ENCODE measurements at regions not wholly inside any gene's neighbourhood (a gene's known extent, or its start where the extent isn't known, plus 50 kb on each side); places are given as distances from the start of the nearest gene placed in this dataset.

DNA sequence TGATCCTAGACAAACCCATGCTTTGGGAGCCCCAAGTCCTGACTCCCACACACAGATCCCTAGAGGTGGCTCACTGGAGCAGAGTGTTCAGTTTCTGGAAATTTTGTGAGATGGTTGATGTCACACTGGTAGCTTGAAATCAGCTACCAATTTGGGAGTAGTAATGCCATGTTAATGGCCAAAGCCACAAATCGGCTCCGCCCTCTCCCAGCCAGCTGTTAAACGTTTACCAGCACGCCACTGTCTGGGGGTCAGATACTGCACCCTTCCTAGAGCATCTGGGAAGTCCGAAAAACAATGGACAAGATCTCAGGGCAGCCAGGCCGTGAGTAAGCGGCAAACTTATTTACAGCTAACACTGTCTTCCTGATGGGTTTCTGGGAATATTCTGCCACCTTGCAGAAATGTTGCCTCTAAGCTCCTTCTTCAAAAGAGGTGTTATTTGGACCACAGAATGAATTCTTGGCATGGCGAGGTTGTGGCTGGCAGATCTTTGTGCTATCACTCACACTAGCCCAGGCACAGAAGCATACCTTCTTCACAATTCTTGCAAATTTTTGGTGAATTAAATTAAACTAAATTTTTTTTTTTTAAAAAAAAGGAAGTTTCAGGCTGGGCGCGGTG lies 60.2 kb upstream of the FZD7 start:
- TF ChIP-seq, protein P1, sequence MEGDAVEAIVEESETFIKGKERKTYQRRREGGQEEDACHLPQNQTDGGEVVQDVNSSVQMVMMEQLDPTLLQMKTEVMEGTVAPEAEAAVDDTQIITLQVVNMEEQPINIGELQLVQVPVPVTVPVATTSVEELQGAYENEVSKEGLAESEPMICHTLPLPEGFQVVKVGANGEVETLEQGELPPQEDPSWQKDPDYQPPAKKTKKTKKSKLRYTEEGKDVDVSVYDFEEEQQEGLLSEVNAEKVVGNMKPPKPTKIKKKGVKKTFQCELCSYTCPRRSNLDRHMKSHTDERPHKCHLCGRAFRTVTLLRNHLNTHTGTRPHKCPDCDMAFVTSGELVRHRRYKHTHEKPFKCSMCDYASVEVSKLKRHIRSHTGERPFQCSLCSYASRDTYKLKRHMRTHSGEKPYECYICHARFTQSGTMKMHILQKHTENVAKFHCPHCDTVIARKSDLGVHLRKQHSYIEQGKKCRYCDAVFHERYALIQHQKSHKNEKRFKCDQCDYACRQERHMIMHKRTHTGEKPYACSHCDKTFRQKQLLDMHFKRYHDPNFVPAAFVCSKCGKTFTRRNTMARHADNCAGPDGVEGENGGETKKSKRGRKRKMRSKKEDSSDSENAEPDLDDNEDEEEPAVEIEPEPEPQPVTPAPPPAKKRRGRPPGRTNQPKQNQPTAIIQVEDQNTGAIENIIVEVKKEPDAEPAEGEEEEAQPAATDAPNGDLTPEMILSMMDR (optimal IDR thresholded peaks at IDR 0.05 in 1 of 3, IDR thresholded peaks at IDR 0.05 in 1 of 3, conservative IDR thresholded peaks at IDR 0.05 in 1 of 3; ENCODE audit: extremely low read depth in 1 of 3, insufficient read depth in 2 of 3, low read length in 3 of 3) = no peak
- no peak for TF ChIP-seq EZH2 (IDR thresholded peaks at IDR 0.05; ENCODE audit: low read length)
- Histone ChIP-seq H3K4me1 (ENCODE audit: control insufficient read depth, extremely low read depth, insufficient read depth, low read length) (peaks cover 10% of the 10 kb centered on the region), H3K9ac (ENCODE audit: control insufficient read depth, extremely low read depth, insufficient read depth, low read length) (no peak overlapping the region), H3K79me2 (ENCODE audit: control insufficient read depth, insufficient read depth, low read length) (no peaks in the 10 kb centered on the region), H3K9me3 (ENCODE audit: control insufficient read depth, low read depth, low read length) (no peaks in the 10 kb centered on the region), H3K27me3 (ENCODE audit: control insufficient read depth, extremely low read depth, insufficient read depth, low read length) (no peaks in the 10 kb centered on the region), H2AFZ (ENCODE audit: control insufficient read depth, low read length) (no peak overlapping the region), H3K36me3 (ENCODE audit: control insufficient read depth in 2 of 2, extremely low read depth in 1 of 2, insufficient read depth in 2 of 2, low read length in 2 of 2) (no peaks in the 10 kb centered on the region), H3K9me1 (ENCODE audit: control insufficient read depth, extremely low read depth, insufficient read depth, low read length) (no peaks in the 10 kb centered on the region), H3K27ac (ENCODE audit: control insufficient read depth, insufficient read depth, low read length) (no peak overlapping the region), H3K4me2 (ENCODE audit: control insufficient read depth, extremely low read depth, insufficient read depth, low read depth, low read length) (no peak overlapping the region), H4K20me1 (ENCODE audit: control insufficient read depth, extremely low read depth, insufficient read depth, low read length) (no peaks in the 10 kb centered on the region), H3K4me3 (ENCODE audit: control insufficient read depth in 2 of 3, extremely low read depth in 1 of 3, insufficient read depth in 2 of 3, low read depth in 1 of 3, low read length in 3 of 3) (no peak overlapping the region)
- DNase-seq (ENCODE audit: low read depth, low spot score) (no peak), FAIRE-seq (no peak)
- dilution Hi-C loops (cut with MboI; ENCODE audit: extremely low pct_ligation_motif_present, low sequenced_read_pairs) = no loop called here

DNA sequence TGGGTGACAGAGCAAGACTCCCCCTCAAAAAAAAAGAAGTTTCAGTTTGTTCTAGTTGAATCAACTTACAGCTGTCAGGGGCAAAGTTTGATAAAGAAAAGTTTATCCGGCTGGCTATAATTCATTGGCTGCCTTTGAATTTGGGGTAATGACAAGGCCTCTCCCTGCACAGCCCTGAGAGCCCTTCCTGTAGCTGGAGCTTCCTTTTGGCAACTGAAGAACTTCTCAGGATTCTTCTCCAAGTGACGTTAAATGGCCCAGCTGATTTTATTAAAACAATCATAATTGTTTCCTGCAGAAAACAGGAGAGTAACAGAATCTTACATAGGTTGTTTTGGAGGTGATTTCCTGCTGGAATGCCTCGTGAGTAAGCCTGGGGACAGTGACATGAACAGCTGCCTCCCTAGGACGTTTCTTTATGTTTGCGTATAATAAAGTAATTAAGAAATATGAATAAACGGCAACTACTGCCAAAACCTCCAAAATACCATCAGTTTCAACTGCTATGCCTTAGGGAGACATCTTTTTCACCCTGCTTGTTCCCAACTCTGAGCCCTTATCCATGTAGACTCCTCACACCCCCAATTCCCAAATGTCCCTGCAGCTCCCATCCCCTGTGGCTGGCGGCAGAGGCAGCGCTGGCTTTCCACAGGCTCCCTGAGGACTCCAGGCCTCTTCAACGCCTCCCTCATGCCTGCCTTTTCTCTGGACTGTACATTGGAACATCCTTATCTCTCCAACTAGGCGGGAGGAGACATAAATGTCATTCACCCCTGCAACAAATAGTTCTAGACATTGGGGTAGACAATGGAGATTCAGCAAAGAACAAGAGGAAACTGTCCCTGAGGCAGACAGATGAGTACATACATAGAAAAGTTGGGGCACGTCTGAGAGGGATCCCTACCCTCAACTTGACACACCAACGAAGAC lies 59.2 kb upstream of the FZD7 start:
- TF ChIP-seq, protein P1 (optimal IDR thresholded peaks at IDR 0.05 in 1 of 3, IDR thresholded peaks at IDR 0.05 in 1 of 3, conservative IDR thresholded peaks at IDR 0.05 in 1 of 3; ENCODE audit: extremely low read depth in 1 of 3, insufficient read depth in 2 of 3, low read length in 3 of 3) = no peak
- TF ChIP-seq EZH2 (IDR thresholded peaks at IDR 0.05; ENCODE audit: low read length) = no peak
- Histone ChIP-seq H2AFZ (ENCODE audit: control insufficient read depth, low read length) (no peak overlapping the region), H3K27me3 (ENCODE audit: control insufficient read depth, extremely low read depth, insufficient read depth, low read length) (no peaks in the 10 kb centered on the region), H3K9me1 (ENCODE audit: control insufficient read depth, extremely low read depth, insufficient read depth, low read length) (no peaks in the 10 kb centered on the region), H4K20me1 (ENCODE audit: control insufficient read depth, extremely low read depth, insufficient read depth, low read length) (no peaks in the 10 kb centered on the region), H3K9ac (ENCODE audit: control insufficient read depth, extremely low read depth, insufficient read depth, low read length) (no peak overlapping the region), H3K4me1 (ENCODE audit: control insufficient read depth, extremely low read depth, insufficient read depth, low read length) (peaks cover 10% of the 10 kb centered on the region), H3K4me3 (ENCODE audit: control insufficient read depth in 2 of 3, extremely low read depth in 1 of 3, insufficient read depth in 2 of 3, low read depth in 1 of 3, low read length in 3 of 3) (no peak overlapping the region), H3K27ac (ENCODE audit: control insufficient read depth, insufficient read depth, low read length) (no peak overlapping the region), H3K36me3 (ENCODE audit: control insufficient read depth in 2 of 2, extremely low read depth in 1 of 2, insufficient read depth in 2 of 2, low read length in 2 of 2) (no peaks in the 10 kb centered on the region), H3K79me2 (ENCODE audit: control insufficient read depth, insufficient read depth, low read length) (no peaks in the 10 kb centered on the region), H3K4me2 (ENCODE audit: control insufficient read depth, extremely low read depth, insufficient read depth, low read depth, low read length) (no peak overlapping the region), H3K9me3 (ENCODE audit: control insufficient read depth, low read depth, low read length) (no peaks in the 10 kb centered on the region)
- dilution Hi-C loops (cut with MboI; ENCODE audit: extremely low pct_ligation_motif_present, low sequenced_read_pairs) = no loop called here
- FAIRE-seq (no peak), DNase-seq (ENCODE audit: low read depth, low spot score) (no peak)
